NB4 (cell line): ENCODE measurements at regions not wholly inside any gene's neighbourhood (a gene's known extent, or its start where the extent isn't known, plus 50 kb on each side); places are given as distances from the start of the nearest gene placed in this dataset.

ENCODE experiments used
- MYC ChIP-seq: IDR thresholded peaks from 2 replicates; pipeline ENCODE4 v1.6.1; 2011; ENCODE audit warnings: low read depth, low read length
- POLR2A ChIP-seq: IDR thresholded peaks from 2 replicates; pipeline ENCODE4 v1.6.1; 2011; ENCODE audit warnings: mild to moderate bottlenecking; ENCODE audit not compliant: insufficient read length; ENCODE audit errors: extremely low read depth
- TF ChIP-seq, protein P1 (sequence below): IDR thresholded peaks from one replicate; pipeline ENCODE4 v1.5.1; 2012; ENCODE audit warnings: low read depth, low read length
- TF ChIP-seq, protein P2 (sequence below): IDR thresholded peaks from 2 replicates; pipeline ENCODE4 v1.6.1; 2011; ENCODE audit warnings: low read depth, low read length

- TF ChIP-seq, protein P1, sequence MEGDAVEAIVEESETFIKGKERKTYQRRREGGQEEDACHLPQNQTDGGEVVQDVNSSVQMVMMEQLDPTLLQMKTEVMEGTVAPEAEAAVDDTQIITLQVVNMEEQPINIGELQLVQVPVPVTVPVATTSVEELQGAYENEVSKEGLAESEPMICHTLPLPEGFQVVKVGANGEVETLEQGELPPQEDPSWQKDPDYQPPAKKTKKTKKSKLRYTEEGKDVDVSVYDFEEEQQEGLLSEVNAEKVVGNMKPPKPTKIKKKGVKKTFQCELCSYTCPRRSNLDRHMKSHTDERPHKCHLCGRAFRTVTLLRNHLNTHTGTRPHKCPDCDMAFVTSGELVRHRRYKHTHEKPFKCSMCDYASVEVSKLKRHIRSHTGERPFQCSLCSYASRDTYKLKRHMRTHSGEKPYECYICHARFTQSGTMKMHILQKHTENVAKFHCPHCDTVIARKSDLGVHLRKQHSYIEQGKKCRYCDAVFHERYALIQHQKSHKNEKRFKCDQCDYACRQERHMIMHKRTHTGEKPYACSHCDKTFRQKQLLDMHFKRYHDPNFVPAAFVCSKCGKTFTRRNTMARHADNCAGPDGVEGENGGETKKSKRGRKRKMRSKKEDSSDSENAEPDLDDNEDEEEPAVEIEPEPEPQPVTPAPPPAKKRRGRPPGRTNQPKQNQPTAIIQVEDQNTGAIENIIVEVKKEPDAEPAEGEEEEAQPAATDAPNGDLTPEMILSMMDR = no peak
- TF ChIP-seq, protein P2, sequence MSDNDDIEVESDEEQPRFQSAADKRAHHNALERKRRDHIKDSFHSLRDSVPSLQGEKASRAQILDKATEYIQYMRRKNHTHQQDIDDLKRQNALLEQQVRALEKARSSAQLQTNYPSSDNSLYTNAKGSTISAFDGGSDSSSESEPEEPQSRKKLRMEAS = no peak
- TF ChIP-seq MYC = no peak
- no peak for TF ChIP-seq POLR2A
These were observed 110.8 kb upstream of the KCNJ3 start for GRCh38 chr2:154587739-154588138.
